Islet of Langerhans (tissue), 1 donor: ENCODE measurements at regions not wholly inside any gene's neighbourhood (a gene's known extent, or its start where the extent isn't known, plus 50 kb on each side); places are given as distances from the start of the nearest gene placed in this dataset.
"Not testable (repeated sequence)": the region's sequence is repeated elsewhere in the genome, so short reads cannot be mapped to it uniquely, and the experiment has no call there.

Experiments used
- FAIRE-seq: peaks from one replicate; lab custom pipeline; 2011; peaks lifted over from hg19 to GRCh38; lab: Jason Lieb, UNC

DNA sequence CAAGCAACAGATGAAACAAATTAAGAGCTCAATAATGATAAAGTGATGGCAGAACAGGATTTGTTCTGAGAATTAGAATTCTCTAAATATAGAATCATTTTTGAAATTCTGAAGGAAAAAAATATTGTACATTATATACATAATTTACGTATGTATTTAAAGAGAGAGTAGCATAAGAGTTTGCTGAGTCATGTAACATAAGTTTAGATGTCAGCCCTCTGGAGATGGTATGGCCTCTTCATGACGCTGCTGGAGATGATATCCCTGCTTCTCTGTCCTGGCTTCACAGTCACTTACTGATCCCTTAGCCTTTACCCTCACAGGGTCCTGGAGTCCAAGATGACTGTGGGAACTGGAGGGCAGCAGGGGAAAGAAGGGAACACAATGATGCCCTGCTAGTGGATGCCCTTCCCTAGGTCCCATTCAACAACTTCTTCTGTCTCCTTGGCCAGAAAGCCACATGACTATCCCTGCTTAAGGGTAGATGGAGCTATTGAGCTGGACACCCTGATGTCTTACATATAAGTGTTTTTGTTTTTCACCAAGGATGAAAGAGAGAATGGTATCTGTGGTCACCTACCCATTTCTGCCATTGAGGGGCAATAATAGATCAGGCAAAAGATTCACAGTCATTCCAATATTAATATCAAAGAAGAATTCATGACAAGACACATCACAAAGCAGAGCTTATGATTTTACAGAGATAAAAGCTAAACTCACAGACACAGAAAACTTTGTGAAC, 753.1 kb downstream of the TBC1D22A start:
- no peak for FAIRE-seq

DNA sequence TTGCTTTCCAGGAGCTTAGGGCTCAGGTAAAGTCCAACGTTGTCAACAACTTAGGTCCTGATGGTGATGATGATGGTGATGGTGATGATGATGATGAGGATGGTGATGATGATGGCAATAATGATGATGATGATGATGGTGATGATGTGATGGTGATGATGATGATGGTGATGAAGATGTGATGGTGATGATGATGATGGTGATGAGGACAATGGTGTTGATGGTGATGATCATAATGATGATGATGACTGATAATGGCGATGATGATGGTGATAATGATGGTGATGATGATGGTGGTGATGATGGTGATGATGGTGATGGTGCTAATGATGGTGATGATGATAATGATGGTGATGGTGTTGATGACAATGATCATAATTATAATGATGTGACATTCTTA, 750.2 kb downstream of the TBC1D22A start:
- no peak for FAIRE-seq

DNA sequence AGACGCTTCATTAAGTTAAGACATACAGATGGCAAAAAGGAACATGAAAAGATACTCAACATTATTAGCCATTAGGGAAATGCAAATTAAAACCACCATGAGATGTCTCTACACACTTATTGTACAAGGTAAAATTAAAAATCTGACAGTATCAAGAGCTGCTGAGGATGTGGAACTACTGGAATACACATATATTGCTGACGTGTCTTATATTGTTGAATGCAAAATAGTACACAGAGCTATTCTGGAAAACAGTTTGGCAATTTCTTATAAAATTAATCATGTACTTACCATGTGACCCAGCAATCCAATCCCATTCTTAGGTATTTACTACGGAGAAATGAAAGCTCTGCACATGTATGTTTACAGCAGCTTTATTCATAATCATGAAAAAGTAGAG, 742.5 kb downstream of the TBC1D22A start:
- FAIRE-seq = no peak

DNA sequence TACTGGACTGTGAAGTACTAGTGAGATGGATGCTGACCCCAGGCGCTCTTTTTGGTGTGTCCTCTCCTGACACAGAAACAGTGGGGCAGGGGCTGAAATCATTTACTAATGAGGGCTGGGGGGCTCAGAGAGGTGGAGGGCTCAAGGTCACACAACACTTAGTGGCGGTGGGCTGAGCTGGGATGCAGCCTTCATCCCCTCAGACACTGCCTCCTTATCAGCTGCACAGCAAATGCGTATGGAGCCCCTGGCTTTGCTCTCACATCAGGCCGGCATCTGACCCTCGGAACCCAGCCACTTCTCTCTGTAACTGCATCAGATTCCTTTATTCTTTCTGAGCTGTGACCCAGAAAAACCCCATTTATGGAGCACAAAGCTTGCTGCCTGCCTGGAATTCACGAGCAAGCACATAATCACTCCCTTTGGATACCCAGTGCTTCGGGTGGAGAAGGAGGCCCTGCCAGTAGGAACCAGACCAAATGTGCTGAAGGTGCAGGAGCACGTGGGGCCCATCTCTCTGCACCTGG, 736.6 kb downstream of the TBC1D22A start:
- FAIRE-seq = no peak

DNA sequence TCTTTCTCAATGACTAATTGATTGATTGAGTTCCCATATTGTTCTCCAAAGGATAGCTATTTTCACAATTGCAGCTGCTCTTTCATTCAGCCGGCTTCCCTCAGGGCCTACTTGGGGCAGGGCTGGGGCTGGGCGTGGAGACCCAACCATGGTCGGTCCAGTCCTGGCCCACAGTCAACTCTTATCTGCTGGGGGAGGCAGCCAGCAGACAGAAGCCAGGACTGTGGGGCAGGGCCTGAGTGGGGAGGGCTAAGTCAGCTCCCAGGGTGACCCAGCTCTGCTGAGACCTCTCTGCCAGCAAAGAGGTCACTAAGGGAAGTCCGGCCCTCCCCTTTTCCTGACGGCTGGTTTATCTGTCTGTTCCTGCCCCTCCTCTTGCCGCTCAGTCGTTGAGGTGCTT, 735.2 kb downstream of the TBC1D22A start:
- FAIRE-seq = no peak

DNA sequence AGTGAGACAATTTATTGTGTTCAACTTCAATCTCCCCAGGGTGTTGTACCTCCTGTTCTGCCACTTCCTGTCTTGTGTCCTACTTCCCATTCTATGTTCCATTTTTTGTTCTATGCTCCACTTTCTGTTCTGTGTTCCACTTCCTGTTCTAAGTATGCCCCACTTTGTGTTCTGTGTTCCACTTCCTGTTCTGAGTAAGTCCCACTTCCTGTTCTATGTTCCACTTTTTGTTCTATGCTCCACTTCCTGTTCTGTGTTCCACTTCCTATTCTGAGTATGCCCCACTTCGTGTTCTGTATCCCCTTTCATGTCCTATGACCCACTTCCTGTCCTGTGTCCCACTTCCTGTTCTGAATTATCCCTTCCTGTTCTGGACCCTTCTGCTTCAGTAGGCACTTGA, 732.7 kb downstream of the TBC1D22A start:
- FAIRE-seq = no peak

DNA sequence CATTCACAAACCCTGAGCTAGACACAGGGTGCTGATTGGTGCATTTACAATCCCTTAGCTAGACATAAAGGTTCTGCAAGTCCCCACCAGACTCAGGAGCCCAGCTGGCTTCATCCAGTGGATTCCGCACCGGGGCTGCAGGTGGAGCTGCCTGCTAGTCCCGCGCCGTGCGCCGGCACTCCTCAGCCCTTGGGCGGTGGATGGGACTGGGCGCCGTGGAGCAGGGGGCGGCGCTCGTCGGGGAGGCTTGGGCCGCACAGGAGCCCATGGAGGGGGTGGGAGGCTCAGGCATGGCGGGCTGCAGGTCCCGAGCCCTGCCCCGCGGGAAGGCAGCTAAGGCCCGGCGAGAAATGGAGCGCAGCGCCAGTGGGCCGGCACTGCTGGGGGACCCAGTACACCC, 725.7 kb downstream of the TBC1D22A start:
- FAIRE-seq = not testable (repeated sequence)

DNA sequence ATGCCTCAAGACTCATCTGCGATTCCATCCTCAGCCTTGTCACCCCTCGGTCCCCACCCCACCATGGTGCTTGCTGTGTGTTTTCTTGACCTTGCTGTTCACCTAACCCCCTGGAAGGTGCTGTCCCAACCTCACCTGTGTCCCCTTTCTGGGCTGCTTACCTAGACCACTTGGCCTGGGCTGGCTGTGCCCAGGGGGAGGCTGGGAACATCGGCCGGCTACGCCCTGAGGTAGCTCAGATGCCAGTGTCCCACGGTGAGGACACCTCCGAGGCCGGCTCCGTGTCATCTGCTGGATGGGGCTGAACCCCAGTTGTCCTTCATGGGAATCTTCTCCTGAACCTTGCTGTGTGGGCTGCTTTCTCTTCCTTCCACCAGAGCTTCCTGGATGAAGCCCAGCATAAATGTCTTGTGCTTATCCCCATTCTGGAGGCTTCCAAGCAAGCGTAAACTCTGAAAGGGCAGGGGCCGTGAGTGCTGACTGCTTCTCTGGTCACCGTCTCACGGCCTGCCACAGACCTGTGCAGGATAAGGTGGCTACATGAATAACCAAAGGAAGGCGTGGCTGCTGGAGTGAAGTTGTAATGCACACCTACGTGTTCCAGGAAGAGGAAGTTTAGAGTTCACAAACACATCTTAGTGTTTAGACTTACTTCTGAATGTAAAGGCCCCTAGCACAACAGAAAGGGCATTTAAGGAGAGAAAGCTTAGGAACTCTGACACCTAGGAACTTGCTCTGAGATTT, 724.3 kb downstream of the TBC1D22A start:
- FAIRE-seq = no peak

DNA sequence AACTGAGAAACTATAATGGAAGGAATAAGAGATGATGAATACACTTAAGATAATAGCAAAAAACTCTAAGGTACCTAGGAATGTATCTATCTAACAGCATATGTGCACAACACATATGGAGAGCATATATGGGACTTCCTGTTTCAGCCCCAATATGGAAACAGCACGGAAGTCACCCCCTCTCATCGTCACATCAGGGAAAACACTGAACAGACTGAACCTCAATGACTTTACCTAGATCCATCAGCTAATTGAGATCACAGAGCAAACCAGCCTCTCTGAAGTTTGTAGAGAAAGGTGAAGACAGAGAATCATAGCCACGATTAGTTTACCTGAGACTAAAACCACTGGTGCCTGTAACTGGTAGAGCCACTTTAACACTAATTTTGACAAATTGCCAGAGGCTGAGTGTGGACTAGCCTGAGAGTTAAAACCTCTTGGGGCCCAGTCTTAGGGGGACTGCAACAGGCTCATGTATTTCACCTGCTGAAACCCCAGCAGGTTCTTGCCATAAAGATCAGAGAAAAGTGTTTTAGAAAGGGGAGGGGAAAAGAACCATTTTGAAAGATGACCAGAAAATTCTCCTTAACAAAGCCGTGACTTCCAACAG, 722.6 kb downstream of the TBC1D22A start:
- no peak for FAIRE-seq

DNA sequence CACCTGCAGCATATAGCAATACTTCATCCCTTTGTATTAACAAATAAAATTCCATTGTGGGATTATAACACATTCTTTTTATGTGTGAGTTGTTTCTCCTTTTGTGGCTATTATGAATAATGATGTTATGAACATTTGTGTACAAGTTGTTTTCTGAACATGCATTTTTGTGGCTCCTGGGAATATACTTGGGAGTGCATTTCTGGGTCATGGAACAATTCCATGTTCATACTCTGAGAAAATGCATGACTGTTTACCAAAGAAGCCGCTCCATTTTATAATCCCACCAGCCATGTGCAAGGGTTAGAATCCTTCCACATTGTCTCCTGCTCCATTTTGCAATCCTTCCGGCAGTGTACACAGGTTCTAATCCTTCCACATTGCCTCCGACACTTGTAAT, 713.8 kb downstream of the TBC1D22A start:
- no peak for FAIRE-seq

DNA sequence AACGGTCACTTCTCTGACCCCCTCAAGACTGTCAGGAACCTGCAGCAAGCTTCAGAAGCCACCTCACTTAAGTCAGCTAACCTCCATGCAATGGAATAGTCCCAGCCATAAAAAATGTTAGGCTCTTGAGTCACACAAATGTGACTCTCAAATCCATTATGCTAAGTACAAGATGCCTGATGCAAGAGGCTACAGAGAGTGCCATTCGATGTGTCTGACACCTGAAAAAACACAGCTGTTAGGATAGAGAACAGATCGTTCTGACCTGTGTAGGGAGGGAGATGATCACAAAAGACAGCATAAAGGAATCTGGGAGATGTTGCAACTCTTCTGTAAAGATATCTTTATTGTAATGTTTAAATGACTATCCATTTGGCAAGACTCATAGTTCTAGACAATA, 712.4 kb downstream of the TBC1D22A start:
- no peak for FAIRE-seq

DNA sequence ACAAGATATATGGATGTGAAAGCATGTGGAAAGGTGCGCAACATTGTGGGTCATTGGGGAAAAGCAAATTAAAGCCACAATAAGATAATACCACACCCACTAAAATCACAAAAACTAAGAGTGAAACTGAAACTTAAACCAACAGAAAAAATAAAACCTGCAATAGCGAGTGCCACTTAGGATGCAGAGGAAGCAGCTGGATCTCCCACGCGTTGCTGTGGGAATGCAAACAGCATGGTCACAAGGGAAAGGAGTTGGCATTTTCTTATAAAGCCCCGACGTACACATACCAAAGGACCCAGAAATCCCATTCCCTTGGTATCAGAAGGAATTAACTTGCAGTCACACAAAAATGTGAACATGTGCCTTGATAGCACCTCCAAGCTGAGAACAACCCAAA, 712.0 kb downstream of the TBC1D22A start:
- FAIRE-seq = no peak

DNA sequence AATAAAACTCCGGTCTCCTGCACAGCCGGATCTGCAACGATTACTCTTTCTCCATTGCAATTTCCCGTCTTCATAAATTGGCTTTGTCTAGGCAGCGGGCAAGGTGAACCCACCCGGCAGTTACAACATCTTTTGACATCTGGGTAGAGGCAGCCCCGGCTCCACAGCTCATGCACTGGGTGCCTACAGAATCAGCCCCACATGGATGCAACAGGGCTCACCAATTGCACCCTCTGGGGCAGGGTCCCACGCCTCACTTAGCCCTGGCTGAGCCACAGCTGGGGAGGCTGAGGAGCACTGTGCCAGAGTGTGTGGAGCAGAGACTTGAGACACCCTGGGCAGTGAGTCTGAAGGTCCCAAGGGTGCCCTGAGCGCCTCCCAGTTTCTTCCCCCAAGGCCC, 710.2 kb downstream of the TBC1D22A start:
- FAIRE-seq = no peak

DNA sequence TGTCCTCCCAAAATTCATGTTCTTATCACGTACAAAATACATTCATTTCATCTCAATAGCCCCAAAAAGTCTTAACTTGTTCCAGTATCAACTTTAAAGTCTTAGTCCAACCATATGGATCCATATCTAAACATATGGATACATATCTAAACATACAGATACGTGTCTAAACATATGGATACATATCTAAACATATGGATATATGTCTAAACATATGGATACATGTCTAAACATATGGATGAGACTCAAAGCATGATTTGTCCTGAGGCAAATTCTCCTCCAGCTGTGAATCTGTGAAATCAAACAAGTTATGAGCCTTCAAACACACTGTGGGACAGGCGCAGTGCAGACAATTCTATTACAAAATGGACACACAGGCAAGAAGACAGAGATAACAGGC, 709.0 kb downstream of the TBC1D22A start:
- no peak for FAIRE-seq

DNA sequence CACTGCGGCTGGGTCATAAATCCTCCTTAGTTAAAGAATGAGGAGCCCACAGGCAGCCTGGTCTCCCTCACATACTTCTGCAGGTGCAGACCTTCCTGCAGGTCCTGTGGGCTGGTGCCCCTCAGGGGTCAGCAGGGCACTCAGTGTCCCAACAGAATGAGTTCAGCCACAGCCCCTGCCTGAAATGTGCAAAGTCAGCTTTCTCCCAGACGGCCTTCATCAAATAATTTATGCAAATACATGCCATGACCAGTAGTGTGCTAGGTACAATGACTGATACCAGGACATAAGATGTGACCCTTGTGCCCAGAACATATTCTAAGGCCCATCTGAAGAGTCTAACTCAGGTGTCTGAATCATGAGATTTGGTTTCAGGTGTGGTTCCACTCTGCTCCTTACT, 703.4 kb downstream of the TBC1D22A start:
- no peak for FAIRE-seq

DNA sequence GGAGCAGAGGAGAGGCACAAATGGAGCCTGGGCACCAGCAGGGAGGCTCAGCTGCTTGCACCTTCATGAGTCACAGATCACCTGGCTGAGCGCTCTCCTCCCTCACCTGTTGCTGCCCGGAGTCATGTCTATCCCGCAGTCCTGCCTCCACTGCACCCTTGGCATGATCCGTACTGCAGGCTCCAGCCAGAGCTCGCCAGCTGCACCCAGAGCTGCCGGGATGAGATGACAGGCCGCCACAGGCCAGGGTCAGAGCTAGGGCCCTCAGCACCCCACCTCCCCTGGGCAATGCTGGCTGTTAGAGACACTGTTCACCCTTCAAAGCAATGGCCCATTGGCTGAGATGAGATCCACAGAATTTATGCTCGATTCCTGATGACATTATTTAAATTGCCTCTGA, 702.8 kb downstream of the TBC1D22A start:
- no peak for FAIRE-seq

DNA sequence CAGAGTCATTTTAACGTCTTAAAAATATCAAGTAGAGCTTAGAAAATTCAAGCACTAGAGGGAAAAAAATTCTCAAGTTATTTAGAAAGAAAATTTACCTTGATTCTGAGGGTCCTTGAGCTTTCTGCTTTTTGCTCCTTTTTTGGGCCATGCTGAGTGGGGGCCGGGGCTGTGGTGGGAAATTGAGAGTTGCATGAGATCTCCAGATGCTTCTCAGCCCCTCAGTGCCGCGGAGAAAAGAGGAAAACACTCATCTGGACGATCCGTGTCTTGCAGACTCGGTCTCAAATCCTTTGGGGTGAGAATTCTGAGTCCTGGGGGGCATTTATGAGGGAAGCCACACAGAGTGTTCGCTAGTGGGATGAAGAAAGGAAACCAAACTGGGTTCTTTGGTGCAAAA, 700.8 kb downstream of the TBC1D22A start:
- no peak for FAIRE-seq

DNA sequence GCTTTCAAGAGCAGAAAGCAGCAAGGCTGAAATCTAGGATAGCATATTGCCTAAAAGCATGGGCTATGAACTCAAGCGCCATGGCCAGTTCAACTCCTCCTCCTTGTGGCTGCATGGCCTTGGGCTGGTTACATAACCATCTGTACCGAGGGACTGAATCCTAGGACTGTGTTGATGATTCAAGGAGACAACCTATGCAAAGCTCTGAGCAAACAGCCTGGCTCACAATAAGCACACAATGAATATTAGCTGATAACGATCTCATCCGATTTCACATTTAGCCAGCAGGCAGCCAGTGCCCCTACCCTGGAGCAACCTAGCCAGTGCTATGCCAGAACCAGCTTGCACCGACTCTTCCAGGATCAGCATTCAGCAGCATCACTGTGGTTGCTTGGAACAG, 698.4 kb downstream of the TBC1D22A start:
- no peak for FAIRE-seq

DNA sequence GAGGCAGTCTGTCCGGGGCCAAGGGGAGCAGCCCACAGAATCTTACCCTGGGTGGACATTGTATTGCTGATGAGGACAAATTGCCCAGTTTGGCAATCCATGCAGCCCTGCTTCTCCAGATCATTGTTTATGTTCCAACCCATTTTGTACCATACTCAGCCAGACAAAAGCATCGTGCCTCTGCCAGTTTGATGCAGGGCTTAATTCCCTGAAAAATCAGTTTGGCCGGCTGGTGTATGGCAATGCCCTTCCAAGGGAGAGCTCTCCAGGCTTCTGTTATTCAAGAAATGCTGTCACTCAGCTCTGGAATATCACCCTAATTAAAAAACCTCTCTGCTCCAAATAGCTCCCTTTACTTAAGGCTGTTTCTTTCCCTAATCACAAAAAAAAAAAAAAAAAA, 697.7 kb downstream of the TBC1D22A start:
- FAIRE-seq = no peak

DNA sequence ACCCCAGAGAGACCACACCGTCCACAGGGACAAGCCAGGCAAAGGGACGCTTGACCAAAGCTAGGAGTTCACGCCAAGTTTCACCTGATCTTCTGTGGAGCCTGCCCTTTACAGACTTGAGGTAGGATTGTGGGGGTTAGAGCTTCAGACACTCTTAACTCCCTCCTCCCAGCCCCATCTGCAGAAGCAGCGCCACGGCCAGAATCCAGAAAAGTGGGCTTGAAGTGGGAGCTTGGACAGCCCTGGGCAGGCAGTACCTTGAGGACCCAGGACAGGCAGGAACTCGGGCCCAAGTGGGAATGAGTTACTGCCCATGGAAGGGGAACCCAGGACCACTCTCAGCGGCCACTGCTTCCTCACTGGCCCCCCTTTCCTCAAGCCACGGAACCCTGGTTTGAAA, 695.9 kb downstream of the TBC1D22A start:
- FAIRE-seq = no peak

DNA sequence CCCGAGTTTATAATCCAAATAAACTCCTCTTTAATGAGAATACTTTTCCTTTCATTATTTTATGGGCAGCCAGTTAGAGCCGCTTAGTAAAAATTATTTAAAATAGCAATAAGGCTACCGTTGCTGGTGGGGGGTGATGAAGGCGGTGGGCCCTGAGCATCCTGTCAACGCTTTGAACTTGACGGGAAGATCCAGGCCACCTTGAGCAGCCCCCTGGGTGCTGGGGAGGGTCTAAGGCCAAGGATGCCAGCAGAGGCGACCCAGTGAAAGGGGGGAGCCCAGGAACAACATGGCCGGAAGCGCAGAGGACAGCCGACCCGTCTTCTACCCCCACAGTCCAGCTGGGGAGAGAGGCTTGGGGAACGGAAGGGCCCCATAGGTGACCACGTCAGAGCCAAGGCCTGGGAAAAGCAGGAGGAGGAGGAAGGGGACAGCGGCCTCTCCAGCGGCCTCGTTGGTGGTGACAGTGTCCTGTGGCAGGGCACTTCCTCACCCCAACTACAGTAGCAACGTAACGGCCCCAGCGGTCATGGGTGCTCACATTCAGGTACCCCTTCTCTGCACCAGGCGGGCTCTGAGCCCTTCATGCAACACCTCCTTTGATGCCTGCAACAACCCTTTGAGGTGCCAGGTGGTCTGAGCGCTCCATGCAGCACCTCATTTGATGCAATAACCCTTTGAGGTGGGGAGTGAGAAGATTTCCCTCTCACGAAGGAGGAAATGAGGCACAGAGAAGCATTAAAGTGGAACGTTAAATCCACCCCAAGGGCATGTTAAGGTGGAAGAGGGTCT, 695.3 kb downstream of the TBC1D22A start:
- no peak for FAIRE-seq

DNA sequence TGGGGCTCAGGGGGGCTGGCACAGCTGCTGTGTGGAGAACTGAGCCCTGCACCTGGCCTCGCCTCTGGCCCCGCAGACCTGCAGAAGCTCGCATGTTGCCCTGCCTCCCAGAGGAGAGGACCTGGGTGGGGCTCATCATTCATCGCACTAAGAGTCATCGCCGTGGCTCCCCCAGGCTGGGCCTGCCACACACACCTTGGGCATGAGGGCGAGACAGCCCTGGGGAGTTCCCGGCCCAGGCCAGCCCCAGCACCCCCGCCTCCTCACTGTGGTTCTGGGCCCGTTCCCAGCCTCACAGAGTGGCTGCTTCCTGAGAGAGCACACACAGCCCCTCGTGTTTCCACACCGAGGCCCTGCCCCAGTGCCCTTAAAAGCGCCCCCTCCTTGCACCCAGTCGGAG, 694.6 kb downstream of the TBC1D22A start:
- no peak for FAIRE-seq

DNA sequence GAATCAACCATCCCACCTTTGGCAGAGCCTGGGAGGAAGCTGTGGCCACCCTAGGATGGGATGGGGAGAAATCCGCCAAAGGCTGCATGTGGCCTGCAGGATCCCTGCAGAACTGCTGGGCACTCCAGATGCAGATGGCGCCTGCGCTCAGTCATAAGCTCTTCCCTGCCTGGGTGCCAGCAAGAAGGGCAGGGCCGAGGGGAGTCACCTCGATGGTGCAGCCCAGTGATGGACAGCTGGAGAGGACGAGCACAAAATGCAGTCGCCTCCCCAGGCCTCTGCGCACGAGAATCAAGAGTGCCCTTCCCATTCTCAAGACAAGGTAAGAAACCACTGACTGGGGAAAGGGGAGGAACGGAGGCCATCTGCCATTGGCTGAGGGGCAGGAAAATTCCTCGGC, 693.6 kb downstream of the TBC1D22A start:
- FAIRE-seq = no peak
